Uterus (tissue), 3 donors: ENCODE measurements at regions not wholly inside any gene's neighbourhood (a gene's known extent, or its start where the extent isn't known, plus 50 kb on each side); places are given as distances from the start of the nearest gene placed in this dataset.
A peak's percentile ranks its signal among the peaks of the same experiment; 100 is the strongest.

Experiments
- DNase-seq, 2 donors: peaks; one replicate each; pipeline ENCODE4 v3.0.0-alpha.2; 2019 to 2020
- H3K27ac ChIP-seq, 2 donors: fragments of 200-600 bp; sonication (generic); 1 replicate in 1 of 2; 2 replicates in 1 of 2; pipeline ENCODE4 v1.5.1; 2016 to 2018
- H3K27me3 ChIP-seq, 2 donors: fragments of 200-600 bp; sonication (generic); one replicate each; pipeline ENCODE4 v1.5.1; 2018 to 2019; ENCODE audit warnings: control low read depth in 1 of 2
- H3K36me3 ChIP-seq, 2 donors: fragments of 200-600 bp; sonication (generic); one replicate each; pipeline ENCODE4 v1.5.1; 2019; ENCODE audit warnings: control low read depth in 1 of 2
- H3K4me1 ChIP-seq, 2 donors: fragments of 200-600 bp; sonication (generic); one replicate each; pipeline ENCODE4 v1.5.1; 2018 to 2019; ENCODE audit warnings: control low read depth in 1 of 2
- H3K4me3 ChIP-seq, 2 donors: fragments of 200-600 bp; sonication (generic); 1 replicate in 1 of 2; 2 replicates in 1 of 2; pipeline ENCODE4 v1.5.1; 2018 to 2019; ENCODE audit warnings: mild to moderate bottlenecking in 1 of 2
- H3K9me3 ChIP-seq, 2 donors: fragments of 200-600 bp; sonication (generic); one replicate each; pipeline ENCODE4 v1.5.1; 2019; ENCODE audit warnings: control low read depth in 1 of 2
- POLR2A ChIP-seq, 2 donors: fragments of 450-650 bp; IDR thresholded peaks; one replicate each; pipeline ENCODE4 v1.6.1; 2016; ENCODE audit warnings: antibody characterized with exemption in 2 of 2, mild to moderate bottlenecking in 1 of 2, moderate library complexity in 1 of 2
- intact Hi-C: fragments of 100-400 bp; cut with DNase I; formaldehyde crosslinking; loops from one replicate; pipeline ENCODE4 v1.15.1; 2023; ENCODE audit warnings: low total_unique reads
- TF ChIP-seq, protein P1 (sequence below), 4 experiments: fragments of 200-600 bp in 2 of 4; fragments of 450-650 bp in 2 of 4; sonication (generic) in 2 of 4; IDR thresholded peaks; one replicate each; pipeline ENCODE4 v1.5.1; 2016 to 2019; ENCODE audit warnings: antibody characterized with exemption in 4 of 4, mild to moderate bottlenecking in 2 of 4, moderate library complexity in 1 of 4
- donor health status: DM: yes; HTN: yes; CAD: no.

DNA sequence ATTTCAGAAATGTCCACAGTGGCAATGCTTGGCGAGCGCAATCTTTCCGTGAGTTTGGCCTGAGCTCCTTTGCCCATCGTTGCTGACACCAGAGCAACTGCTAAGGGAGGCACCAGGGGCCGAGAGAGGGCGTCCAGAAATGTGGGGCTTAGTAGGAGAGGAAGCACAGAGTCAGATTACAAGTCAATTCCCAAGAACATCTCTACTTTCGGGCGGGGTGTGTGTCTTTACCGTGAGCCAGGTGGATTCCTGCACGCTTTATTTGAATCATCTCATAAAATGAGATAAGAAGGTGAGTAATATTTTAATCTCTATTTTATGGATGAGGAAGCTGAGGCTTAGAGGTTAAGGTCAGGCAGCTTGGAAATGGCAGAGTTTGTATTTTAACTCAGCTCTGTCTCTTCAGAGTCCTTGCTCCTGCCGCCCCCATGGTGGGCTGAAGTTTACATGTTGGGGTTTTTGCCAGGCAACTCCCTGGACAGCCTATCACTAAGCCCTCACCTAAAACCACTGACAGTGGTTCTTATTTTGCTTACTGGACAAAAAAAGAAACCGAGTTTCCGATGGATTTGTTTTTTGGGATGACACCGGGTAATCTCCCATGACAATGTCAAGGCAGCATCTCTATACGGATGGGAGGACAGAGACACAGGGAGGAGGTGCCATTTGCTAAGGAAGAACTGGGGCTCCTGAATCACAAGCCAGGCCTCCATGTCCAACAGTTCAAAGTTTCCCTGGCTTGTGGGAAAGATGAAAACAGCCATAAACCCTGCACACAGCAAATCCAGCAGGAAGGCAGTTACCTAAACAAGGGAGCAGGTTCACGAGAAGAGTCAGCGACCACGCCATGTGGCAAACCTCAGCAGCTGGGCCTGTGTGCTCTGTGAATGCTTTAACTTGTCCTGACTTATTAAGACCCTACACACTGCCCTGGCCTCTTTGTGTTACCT lies 112.6 kb upstream of the SLC24A3 start:
- DNase-seq = no peak
- Histone ChIP-seq H3K4me1 (no peaks in the 10 kb centered on the region), H3K4me3 (no peak overlapping the region), H3K27me3 (no peaks in the 10 kb centered on the region), H3K27ac (no peak overlapping the region), H3K9me3 (no peaks in the 10 kb centered on the region), H3K36me3 (no peaks in the 10 kb centered on the region)
- intact Hi-C loops = no loop called here
- TF ChIP-seq POLR2A (IDR thresholded peaks at IDR 0.05) = no peak
- TF ChIP-seq, protein P1, sequence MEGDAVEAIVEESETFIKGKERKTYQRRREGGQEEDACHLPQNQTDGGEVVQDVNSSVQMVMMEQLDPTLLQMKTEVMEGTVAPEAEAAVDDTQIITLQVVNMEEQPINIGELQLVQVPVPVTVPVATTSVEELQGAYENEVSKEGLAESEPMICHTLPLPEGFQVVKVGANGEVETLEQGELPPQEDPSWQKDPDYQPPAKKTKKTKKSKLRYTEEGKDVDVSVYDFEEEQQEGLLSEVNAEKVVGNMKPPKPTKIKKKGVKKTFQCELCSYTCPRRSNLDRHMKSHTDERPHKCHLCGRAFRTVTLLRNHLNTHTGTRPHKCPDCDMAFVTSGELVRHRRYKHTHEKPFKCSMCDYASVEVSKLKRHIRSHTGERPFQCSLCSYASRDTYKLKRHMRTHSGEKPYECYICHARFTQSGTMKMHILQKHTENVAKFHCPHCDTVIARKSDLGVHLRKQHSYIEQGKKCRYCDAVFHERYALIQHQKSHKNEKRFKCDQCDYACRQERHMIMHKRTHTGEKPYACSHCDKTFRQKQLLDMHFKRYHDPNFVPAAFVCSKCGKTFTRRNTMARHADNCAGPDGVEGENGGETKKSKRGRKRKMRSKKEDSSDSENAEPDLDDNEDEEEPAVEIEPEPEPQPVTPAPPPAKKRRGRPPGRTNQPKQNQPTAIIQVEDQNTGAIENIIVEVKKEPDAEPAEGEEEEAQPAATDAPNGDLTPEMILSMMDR (IDR thresholded peaks at IDR 0.05) = no peak

DNA sequence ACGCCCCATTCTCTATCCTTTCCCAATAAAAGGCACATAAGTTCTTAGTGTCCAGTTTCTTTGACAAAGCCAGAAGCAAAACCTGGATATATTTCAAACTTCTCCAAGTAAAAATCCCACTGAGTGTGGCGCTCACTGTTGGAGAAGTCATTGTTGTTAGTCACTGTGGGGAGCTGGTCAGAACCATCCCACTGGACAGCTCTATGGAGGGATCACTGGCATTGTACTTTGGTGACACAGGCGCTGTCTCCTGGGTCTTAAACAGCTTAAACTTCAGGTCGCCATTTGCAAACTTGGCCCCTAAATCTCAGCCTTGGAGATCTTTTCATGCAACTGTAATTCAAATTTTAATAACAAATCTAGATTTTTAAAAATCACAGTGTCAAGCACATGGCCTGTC lies 111.5 kb upstream of the SLC24A3 start:
- no peak for DNase-seq
- intact Hi-C loops = no loop called here
- Histone ChIP-seq H3K27ac (no peak overlapping the region), H3K27me3 (no peaks in the 10 kb centered on the region), H3K4me3 (no peak overlapping the region), H3K9me3 (no peaks in the 10 kb centered on the region), H3K4me1 (no peaks in the 10 kb centered on the region), H3K36me3 (no peaks in the 10 kb centered on the region)
- no peak for TF ChIP-seq POLR2A (IDR thresholded peaks at IDR 0.05)
- TF ChIP-seq, protein P1 (IDR thresholded peaks at IDR 0.05) = no peak

DNA sequence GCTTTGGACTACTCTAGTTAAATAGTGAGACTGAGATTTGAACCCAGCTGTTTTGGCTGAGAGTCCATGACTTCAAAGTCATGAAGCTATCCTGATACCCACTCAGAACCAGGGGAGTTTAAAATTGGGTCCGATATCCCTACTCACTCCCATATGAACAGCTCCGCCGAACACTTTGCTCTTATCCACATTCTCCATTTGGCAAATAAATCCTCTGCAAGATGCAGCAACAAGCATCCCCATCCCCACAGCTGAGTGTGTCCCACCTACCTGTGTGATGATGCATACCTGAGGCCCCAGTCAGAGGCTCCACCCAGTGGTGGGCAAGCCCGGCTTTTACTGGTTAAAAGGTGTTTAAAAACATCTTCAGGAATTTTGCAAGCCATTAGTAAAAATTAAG lies 108.3 kb upstream of the SLC24A3 start:
- H3K27ac ChIP-seq = no peak overlapping the region
- H3K4me1 ChIP-seq = no peaks in the 10 kb centered on the region
- H3K36me3 ChIP-seq = no peaks in the 10 kb centered on the region
- no peak for DNase-seq
- intact Hi-C loops = no loop called here
- H3K27me3 ChIP-seq = no peaks in the 10 kb centered on the region
- no peak overlapping the region for H3K4me3 ChIP-seq
- H3K9me3 ChIP-seq = no peaks in the 10 kb centered on the region
- TF ChIP-seq, protein P1 (IDR thresholded peaks at IDR 0.05) = no peak
- no peak for TF ChIP-seq POLR2A (IDR thresholded peaks at IDR 0.05)

DNA sequence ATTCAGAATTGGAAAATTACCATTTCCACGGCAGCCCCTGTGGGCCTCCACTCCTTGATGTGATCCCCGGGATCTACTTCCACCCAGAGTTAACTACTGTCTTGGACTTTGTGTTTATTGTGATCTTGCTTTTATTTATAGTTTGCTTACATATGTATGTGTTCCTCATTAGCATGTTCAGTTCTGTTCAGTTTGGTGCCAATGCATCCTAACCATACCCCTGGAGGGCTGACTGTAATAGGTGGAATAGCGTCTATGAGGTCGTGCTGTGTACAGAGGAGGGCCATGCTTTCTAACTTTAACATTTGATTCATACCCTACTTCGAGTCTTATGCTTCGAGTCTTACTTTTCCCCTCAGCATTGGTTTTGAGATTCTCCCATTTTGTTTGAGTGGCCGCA lies 104.3 kb upstream of the SLC24A3 start:
- no peak for TF ChIP-seq POLR2A (IDR thresholded peaks at IDR 0.05)
- TF ChIP-seq, protein P1 (IDR thresholded peaks at IDR 0.05) = no peak
- intact Hi-C loops = no loop called here
- DNase-seq = no peak

DNA sequence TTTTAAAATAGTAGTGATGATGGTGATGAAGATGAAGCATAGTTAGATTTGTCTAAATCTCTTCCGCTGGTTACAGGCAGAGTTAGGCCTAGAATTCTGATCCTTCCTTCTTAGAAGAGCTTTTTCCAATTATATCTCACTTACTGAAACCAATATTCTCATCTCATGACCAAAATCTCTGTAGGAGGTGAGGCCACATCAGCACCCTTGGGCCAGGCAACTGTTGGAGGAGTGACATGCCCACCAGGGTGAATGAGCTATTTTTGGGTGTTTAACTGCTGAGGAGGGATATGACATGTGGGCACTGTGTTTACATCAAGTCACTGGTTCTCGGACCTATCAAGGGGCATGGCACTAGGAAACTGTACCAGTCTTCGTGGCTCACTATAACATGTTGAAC lies 102.2 kb upstream of the SLC24A3 start:
- intact Hi-C loops = no loop called here
- H3K4me3 ChIP-seq = no peak overlapping the region
- TF ChIP-seq POLR2A (IDR thresholded peaks at IDR 0.05) = no peak
- TF ChIP-seq, protein P1 (IDR thresholded peaks at IDR 0.05) = no peak
- H3K27me3 ChIP-seq = no peaks in the 10 kb centered on the region
- H3K27ac ChIP-seq = peak overlapping the region; percentile 6 to 45
- H3K4me1 ChIP-seq = no peaks in the 10 kb centered on the region
- H3K9me3 ChIP-seq = no peaks in the 10 kb centered on the region
- H3K36me3 ChIP-seq = no peaks in the 10 kb centered on the region
- no peak for DNase-seq

More for the DNA sequence above, 104.3 kb upstream of the SLC24A3 start:
- Histone ChIP-seq H3K36me3 (no peaks in the 10 kb centered on the region), H3K4me3 (no peak overlapping the region), H3K27ac (no peak overlapping the region), H3K27me3 (no peaks in the 10 kb centered on the region), H3K4me1 (no peaks in the 10 kb centered on the region), H3K9me3 (no peaks in the 10 kb centered on the region)
